ENCODE measurements at regions not wholly inside any gene's neighbourhood (a gene's known extent, or its start where the extent isn't known, plus 50 kb on each side); places are given as distances from the start of the nearest gene placed in this dataset.

GRCh38 chr3:164370970-164371369, 707.3 kb downstream of the SI start:
- TF ChIP-seq CTCF (IDR thresholded peaks at IDR 0.05): no peak
- no peak for TF ChIP-seq POLR2AphosphoS5 (IDR thresholded peaks at IDR 0.05)
- no peak for TF ChIP-seq EP300 (IDR thresholded peaks at IDR 0.05)
- TF ChIP-seq POLR2A (IDR thresholded peaks at IDR 0.05; ENCODE audit: low read depth): no peak
